Fibroblast of lung (primary cell): ENCODE measurements at regions not wholly inside any gene's neighbourhood (a gene's known extent, or its start where the extent isn't known, plus 50 kb on each side); places are given as distances from the start of the nearest gene placed in this dataset.

Experiments
- EZH2 ChIP-seq: IDR thresholded peaks from 2 replicates; pipeline ENCODE4 v1.5.1; 2012; ENCODE audit warnings: low read length, control low read depth, mild to moderate bottlenecking; ENCODE audit errors: missing control alignments
- TF ChIP-seq, protein P1 (sequence below), 2 donors: IDR thresholded peaks in 1 of 2; conservative IDR thresholded peaks in 1 of 2; 1 replicate in 1 of 2; 2 replicates in 1 of 2; pipeline ENCODE4 v1.5.1; 2011 to 2012; ENCODE audit warnings: low read length in 2 of 2, control low read depth in 1 of 2, inconsistent platforms in 1 of 2, low read depth in 1 of 2, mild to moderate bottlenecking in 1 of 2

DNA sequence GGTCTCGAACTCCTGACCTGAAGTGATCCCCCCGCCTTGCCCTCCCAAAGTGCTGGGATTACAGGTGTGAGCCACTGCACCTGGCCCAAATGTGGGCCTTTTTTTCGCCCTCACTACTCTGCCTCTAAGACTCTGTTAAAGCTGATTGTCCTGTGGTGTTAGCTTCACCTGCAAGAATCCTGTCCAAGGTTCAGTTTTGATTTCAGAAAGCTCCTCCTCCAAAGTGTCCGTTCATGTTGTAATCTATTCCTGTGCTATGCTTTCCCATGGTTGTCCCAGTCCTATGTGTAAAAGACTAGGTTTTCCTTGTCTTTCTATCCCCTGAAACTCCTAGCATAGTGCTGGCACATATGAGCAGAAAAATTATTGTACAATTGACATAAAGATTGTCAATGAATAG lies 440.9 kb downstream of the KLF5 start:
- TF ChIP-seq, protein P1, sequence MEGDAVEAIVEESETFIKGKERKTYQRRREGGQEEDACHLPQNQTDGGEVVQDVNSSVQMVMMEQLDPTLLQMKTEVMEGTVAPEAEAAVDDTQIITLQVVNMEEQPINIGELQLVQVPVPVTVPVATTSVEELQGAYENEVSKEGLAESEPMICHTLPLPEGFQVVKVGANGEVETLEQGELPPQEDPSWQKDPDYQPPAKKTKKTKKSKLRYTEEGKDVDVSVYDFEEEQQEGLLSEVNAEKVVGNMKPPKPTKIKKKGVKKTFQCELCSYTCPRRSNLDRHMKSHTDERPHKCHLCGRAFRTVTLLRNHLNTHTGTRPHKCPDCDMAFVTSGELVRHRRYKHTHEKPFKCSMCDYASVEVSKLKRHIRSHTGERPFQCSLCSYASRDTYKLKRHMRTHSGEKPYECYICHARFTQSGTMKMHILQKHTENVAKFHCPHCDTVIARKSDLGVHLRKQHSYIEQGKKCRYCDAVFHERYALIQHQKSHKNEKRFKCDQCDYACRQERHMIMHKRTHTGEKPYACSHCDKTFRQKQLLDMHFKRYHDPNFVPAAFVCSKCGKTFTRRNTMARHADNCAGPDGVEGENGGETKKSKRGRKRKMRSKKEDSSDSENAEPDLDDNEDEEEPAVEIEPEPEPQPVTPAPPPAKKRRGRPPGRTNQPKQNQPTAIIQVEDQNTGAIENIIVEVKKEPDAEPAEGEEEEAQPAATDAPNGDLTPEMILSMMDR (conservative IDR thresholded peaks at IDR 0.05 in 1 of 2, IDR thresholded peaks at IDR 0.05 in 1 of 2; ENCODE audit: low read depth in 1 of 2, low read length in 2 of 2), result no peak
- TF ChIP-seq EZH2, result no peak
